ENCODE measurements at regions not wholly inside any gene's neighbourhood (a gene's known extent, or its start where the extent isn't known, plus 50 kb on each side); places are given as distances from the start of the nearest gene placed in this dataset.

DNA sequence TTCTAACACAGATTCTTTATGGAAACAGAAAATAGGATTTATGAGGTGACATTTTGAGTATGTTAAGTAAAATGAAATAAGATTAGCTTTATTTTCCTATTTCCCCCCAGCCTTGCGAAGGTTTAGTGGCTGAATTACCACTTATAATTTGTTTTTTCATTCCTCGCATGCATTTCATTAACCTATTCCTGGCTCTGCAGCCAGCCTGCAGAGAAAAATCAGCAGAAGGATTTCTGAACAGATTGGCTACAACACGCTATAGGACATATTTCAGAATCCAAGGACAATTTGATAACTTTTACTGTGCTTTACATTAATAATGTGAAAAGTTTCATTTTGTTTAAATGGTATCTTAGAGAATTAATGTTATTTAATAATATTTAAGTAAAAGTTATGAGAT is 162.4 kb upstream of the MMS22L start:
- H3K9me3 ChIP-seq: no peaks in the 10 kb centered on the region
- TF ChIP-seq, protein P1, sequence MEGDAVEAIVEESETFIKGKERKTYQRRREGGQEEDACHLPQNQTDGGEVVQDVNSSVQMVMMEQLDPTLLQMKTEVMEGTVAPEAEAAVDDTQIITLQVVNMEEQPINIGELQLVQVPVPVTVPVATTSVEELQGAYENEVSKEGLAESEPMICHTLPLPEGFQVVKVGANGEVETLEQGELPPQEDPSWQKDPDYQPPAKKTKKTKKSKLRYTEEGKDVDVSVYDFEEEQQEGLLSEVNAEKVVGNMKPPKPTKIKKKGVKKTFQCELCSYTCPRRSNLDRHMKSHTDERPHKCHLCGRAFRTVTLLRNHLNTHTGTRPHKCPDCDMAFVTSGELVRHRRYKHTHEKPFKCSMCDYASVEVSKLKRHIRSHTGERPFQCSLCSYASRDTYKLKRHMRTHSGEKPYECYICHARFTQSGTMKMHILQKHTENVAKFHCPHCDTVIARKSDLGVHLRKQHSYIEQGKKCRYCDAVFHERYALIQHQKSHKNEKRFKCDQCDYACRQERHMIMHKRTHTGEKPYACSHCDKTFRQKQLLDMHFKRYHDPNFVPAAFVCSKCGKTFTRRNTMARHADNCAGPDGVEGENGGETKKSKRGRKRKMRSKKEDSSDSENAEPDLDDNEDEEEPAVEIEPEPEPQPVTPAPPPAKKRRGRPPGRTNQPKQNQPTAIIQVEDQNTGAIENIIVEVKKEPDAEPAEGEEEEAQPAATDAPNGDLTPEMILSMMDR (IDR thresholded peaks at IDR 0.05): no peak
- TF ChIP-seq POLR2A (IDR thresholded peaks at IDR 0.05): no peak
- H3K27me3 ChIP-seq: no peaks in the 10 kb centered on the region
- no peak overlapping the region for H3K27ac ChIP-seq
- no peaks in the 10 kb centered on the region for H3K36me3 ChIP-seq (replicated peaks in 1 of 2; ENCODE audit: insufficient read depth in 1 of 2, low read depth in 2 of 2)
- 31 to 38% methylated on average over 3 of the region's 3 CpGs for WGBS, 2 donors
- H3K4me1 ChIP-seq: no peaks in the 10 kb centered on the region
- ATAC-seq: no peak
- no peak overlapping the region for H3K4me3 ChIP-seq
- DNase-seq: no peak
- intact Hi-C loops (cut with DNase I): no loop called here

DNA sequence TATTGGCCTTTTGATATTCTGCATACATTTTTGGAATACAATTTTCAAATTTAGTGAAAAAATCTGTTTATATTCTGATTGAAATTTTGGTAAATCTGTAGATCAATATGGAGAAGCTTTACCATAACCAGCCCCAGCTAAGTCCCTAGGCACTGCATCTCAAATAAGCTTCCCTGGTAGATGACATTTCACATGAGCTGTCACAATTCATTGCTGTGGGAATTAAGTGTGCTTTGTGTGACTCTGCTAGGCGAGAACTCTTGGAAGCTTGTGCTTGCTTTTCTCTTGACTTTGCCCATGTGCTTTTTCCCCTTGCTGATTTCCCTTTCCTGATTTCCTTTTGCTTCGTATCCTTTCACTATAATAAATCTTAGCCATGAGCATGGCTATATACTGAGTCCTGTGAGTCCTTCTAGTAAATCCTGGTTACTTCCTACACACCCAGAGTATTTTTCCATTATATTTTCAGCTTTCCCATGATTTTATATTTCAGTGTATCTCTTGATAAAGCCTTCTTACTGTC is 166.5 kb upstream of the MMS22L start:
- Histone ChIP-seq H3K27ac (no peak overlapping the region), H3K4me3 (no peak overlapping the region), H3K9me3 (no peaks in the 10 kb centered on the region), H3K4me1 (no peaks in the 10 kb centered on the region), H3K36me3 (replicated peaks in 1 of 2; ENCODE audit: insufficient read depth in 1 of 2, low read depth in 2 of 2) (no peaks in the 10 kb centered on the region), H3K27me3 (no peaks in the 10 kb centered on the region)
- ATAC-seq (no peak), DNase-seq (no peak)
- intact Hi-C loops (cut with DNase I): no loop called here
- no peak for TF ChIP-seq POLR2A (IDR thresholded peaks at IDR 0.05)
- TF ChIP-seq, protein P1 (IDR thresholded peaks at IDR 0.05): no peak
- WGBS, 2 donors: 71 to 72% methylated on average over 2 of the region's 2 CpGs

DNA sequence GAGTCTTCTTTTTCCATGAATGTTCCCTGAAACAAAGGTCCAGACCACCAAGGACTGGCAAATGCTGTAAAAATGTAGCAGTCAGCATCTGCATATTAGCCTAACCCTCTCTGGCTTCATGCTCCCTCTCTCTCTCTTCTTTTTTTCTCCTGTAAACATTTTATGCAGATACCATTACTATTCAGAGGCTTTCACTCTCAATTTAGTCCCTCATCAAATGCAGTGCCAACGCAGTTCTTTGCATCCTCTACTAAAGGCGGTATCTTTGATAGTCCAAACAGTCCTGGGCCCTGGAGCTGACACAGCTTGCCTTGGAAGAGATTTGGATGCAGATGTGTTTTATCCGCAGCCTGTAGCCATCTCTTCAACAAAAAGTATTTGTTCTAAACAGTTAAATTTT is 167.1 kb upstream of the MMS22L start:
- no peak overlapping the region for H3K27ac ChIP-seq
- no peaks in the 10 kb centered on the region for H3K27me3 ChIP-seq
- H3K9me3 ChIP-seq: no peaks in the 10 kb centered on the region
- H3K4me1 ChIP-seq: no peaks in the 10 kb centered on the region
- DNase-seq (no peak), ATAC-seq (no peak)
- H3K4me3 ChIP-seq: no peak overlapping the region
- intact Hi-C loops (cut with DNase I): no loop called here
- 65 to 84% methylated on average over 3 of the region's 3 CpGs for WGBS, 2 donors
- TF ChIP-seq POLR2A (IDR thresholded peaks at IDR 0.05): no peak
- TF ChIP-seq, protein P1 (IDR thresholded peaks at IDR 0.05): no peak
- H3K36me3 ChIP-seq (replicated peaks in 1 of 2; ENCODE audit: insufficient read depth in 1 of 2, low read depth in 2 of 2): no peaks in the 10 kb centered on the region

DNA sequence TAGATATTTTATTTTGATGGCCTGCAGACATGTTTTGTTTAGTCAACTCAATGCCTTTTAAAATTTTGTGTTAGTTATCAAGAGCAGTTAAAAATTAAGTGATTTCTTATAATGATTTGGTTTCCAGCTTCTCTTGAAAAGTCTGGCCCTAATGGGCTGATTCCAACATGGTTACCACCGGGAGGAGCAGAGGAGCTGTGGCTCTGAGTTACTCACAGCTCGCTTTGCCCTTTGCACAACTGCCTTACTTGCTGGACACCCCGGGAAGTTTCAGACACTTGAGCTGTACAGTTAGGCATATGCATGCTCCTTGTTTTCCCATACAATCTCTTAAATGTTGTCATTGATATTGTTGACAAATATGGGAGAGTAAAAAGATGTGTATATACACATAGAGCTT is 173.1 kb upstream of the MMS22L start:
- DNase-seq (no peak), ATAC-seq (no peak)
- no peaks in the 10 kb centered on the region for H3K36me3 ChIP-seq (replicated peaks in 1 of 2; ENCODE audit: insufficient read depth in 1 of 2, low read depth in 2 of 2)
- intact Hi-C loops (cut with DNase I): no loop called here
- H3K4me1 ChIP-seq: no peaks in the 10 kb centered on the region
- H3K27ac ChIP-seq: no peak overlapping the region
- 51 to 62% methylated on average over 3 of the region's 3 CpGs for WGBS, 2 donors
- H3K9me3 ChIP-seq: no peaks in the 10 kb centered on the region
- no peak overlapping the region for H3K4me3 ChIP-seq
- TF ChIP-seq, protein P1 (IDR thresholded peaks at IDR 0.05): no peak
- TF ChIP-seq POLR2A (IDR thresholded peaks at IDR 0.05): no peak
- no peaks in the 10 kb centered on the region for H3K27me3 ChIP-seq

DNA sequence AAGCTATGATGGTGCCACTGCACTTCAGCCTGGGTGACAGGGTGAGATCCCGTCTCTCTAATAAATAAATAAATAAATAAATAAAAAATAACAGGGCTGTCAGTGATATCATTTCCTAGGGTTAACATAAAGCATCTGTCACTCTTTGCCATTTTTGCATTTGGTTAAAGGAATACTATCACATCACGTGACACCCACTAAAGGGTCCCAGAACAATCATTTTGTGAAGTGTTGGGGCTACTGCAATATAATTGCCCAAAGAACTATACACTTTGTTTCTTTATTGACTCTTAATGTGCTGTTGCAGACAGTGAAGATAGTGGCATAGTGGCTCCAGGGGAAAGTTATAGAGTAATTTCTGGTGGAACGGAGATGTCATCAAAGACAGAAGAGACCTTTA is 176.5 kb upstream of the MMS22L start:
- WGBS, 2 donors: 74 to 88% methylated on average over 3 of the region's 3 CpGs
- TF ChIP-seq, protein P1 (IDR thresholded peaks at IDR 0.05): no peak
- TF ChIP-seq POLR2A (IDR thresholded peaks at IDR 0.05): no peak
- Histone ChIP-seq H3K4me1 (no peaks in the 10 kb centered on the region), H3K36me3 (replicated peaks in 1 of 2; ENCODE audit: insufficient read depth in 1 of 2, low read depth in 2 of 2) (no peaks in the 10 kb centered on the region), H3K27ac (no peak overlapping the region), H3K27me3 (no peaks in the 10 kb centered on the region), H3K4me3 (no peak overlapping the region), H3K9me3 (no peaks in the 10 kb centered on the region)
- ATAC-seq (no peak), DNase-seq (no peak)
- intact Hi-C loops (cut with DNase I): no loop called here
